ENCODE measurements at regions not wholly inside any gene's neighbourhood (a gene's known extent, or its start where the extent isn't known, plus 50 kb on each side); places are given as distances from the start of the nearest gene placed in this dataset.

DNA sequence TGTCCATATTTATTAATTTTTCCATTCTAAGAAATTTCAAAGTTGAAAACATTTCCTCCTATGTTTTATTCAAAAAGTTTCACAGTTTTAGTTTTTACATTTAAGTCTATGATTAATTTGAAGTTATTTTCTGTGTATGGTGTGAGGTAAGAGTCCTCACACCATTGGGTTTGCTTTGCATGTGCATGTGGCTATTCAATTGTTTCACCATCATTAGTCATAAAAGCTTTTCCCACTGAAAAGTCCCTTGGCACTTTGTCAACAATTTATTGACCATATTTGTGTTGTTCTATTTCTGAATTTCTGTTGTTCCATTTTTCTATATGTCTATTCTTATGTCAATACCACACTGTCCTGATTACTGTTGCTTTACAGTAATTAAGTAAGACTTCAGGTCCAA lies 186.5 kb downstream of the KIF18A start:
- in situ Hi-C loops (cut with HindIII; ENCODE audit: low pct_unique_long_range_greater_than_20kb, low sequenced_read_pairs) = no loop called here
- DNase-seq (ENCODE audit: low read depth in 1 of 2, low spot score in 1 of 2) = no peak
- no peak for TF ChIP-seq JUND (IDR thresholded peaks at IDR 0.05; ENCODE audit: low read depth)

DNA sequence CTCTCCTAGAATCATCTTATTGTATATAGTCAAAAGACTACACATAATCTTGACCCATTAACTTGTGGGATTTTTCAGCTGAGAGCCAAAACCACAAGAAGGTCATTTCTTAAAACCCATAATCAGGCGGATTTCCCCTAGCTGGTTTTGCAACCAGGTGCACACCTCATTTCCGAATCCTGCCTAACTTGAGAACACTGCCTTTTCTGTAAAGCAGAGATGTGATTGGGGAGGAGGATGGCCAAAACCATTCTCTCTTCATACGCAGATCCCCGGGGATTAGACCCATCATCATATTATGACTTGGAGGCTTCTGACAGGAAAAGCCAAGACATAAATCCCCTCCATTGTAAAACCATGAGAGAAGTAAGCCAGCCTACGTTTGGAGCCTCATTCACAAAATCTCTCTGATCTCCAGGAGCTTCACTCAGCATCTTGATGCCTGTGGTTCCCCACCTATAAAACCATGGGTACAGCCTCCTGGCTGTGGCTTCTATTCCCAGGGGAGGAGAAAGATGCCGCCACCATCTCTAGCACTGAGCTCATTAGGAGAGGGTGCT lies 191.3 kb downstream of the KIF18A start:
- no peak for DNase-seq (ENCODE audit: low read depth in 1 of 2, low spot score in 1 of 2)
- TF ChIP-seq JUND (IDR thresholded peaks at IDR 0.05; ENCODE audit: low read depth) = no peak
- in situ Hi-C loops (cut with HindIII; ENCODE audit: low pct_unique_long_range_greater_than_20kb, low sequenced_read_pairs) = no loop called here

DNA sequence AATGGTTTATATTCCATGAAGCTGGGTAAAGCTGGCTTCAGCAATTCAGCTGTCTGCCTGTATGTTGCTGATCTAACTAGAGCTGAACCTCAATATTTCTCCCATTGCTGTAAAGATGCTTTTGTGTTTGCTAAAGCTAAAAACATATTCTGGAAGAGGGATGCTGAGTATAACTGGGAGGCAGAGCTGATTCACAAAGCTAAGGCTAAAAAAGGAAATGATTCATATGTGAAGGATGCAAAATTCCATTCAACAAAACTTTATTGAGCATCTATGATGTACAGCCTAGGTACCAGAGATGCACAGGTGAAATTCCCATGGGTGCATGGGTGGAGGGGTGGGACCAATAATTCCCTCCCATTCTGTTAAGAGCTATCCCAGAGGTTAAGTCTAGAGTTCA lies 193.9 kb downstream of the KIF18A start:
- in situ Hi-C loops (cut with HindIII; ENCODE audit: low pct_unique_long_range_greater_than_20kb, low sequenced_read_pairs) = no loop called here
- no peak for TF ChIP-seq JUND (IDR thresholded peaks at IDR 0.05; ENCODE audit: low read depth)
- DNase-seq (ENCODE audit: low read depth in 1 of 2, low spot score in 1 of 2) = no peak

DNA sequence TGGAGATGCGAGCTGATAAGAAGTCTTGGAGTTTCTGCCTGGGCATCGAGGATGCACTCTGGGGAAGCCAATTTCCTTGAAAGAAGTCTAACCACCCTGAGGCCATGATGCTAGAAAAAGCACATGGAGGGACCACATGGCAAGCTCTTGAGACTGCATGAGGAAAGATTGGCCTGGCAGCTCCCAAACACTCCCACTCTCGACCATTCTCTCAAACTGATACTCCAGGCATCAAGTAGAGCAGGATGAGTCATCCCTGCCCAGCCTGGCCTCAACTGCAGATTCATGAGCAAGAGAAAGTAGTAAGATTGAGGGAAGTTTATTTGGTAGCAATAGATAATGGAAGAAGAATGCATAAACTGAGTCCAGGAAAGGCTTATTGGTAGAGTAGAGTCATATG lies 194.3 kb downstream of the KIF18A start:
- TF ChIP-seq JUND (IDR thresholded peaks at IDR 0.05; ENCODE audit: low read depth) = no peak
- no peak for DNase-seq (ENCODE audit: low read depth in 1 of 2, low spot score in 1 of 2)
- in situ Hi-C loops (cut with HindIII; ENCODE audit: low pct_unique_long_range_greater_than_20kb, low sequenced_read_pairs) = no loop called here

DNA sequence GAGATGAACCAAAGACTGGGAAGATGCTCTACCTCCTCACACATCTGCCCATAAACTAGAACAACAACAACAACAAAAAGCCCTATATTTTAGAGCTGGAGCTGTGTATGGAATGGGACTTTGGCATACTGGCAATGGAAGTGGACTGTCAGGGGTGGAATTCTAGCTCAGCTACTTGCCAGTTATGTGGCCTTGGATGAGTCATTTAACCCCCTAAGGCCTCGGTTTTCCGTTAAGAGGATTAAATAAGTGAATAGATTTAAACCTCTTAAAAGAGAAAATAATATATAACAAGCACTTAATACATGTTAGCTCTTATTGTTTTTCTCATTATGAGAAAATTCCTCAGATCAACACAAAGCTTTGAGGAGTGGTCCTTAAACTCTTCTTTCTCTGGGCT lies 195.0 kb downstream of the KIF18A start:
- in situ Hi-C loops (cut with HindIII; ENCODE audit: low pct_unique_long_range_greater_than_20kb, low sequenced_read_pairs) = no loop called here
- TF ChIP-seq JUND (IDR thresholded peaks at IDR 0.05; ENCODE audit: low read depth) = no peak
- no peak for DNase-seq (ENCODE audit: low read depth in 1 of 2, low spot score in 1 of 2)

DNA sequence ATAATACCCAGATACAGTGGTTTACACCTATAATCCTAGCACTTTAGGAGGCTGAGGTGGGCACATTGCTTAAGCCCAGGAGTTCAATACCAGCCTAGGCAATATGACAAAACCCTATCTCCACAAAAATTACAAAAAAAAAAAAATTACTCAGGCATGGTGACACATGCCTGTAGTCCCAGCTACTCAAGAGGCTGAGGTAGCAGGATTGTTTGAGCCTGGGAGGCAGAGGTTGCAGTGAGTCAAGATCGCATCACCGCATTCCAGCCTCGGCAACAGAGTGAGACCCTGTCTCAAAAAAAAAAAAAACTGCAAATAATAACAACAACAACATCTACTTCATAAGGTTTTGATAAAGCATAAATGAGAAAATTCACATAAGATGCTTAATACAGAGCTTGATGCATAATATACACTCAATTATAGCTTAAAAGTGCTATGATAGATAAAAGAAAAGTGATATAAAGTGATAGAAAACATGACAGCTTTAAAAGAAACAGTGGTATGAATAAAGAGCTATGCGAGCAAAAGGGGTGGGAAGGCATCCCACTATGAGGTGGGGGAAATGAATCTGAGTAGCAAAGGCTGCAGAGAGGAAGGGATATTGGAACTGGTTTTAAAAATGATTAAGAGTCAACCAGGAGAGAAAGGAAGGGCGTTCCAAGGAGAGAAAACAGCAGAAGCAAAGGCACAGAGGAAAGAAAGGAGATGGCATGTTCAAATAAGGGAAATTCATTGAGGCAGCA lies 197.6 kb downstream of the KIF18A start:
- DNase-seq (ENCODE audit: low read depth in 1 of 2, low spot score in 1 of 2) = no peak
- TF ChIP-seq JUND (IDR thresholded peaks at IDR 0.05; ENCODE audit: low read depth) = no peak
- in situ Hi-C loops (cut with HindIII; ENCODE audit: low pct_unique_long_range_greater_than_20kb, low sequenced_read_pairs) = no loop called here

DNA sequence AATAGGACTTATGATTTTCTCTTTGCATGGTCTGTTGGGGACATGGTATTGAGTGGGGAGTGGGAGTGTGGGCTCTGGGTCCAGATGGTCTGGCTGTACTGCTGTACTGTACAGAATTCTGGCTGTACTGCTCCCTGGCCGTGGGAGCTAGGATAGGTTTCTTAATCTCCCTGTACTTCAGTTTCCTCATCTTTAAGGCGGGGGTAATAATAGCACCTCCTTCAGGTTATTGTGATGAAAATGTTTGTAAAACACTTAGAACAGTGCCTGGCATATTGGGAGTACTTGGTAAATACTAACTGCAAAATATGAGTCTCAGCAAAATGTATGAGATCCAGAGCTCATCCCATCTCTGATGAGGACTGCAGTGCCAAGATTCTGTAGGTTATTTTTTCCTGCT lies 198.6 kb downstream of the KIF18A start:
- no peak for TF ChIP-seq JUND (IDR thresholded peaks at IDR 0.05; ENCODE audit: low read depth)
- in situ Hi-C loops (cut with HindIII; ENCODE audit: low pct_unique_long_range_greater_than_20kb, low sequenced_read_pairs) = no loop called here
- DNase-seq (ENCODE audit: low read depth in 1 of 2, low spot score in 1 of 2) = no peak

DNA sequence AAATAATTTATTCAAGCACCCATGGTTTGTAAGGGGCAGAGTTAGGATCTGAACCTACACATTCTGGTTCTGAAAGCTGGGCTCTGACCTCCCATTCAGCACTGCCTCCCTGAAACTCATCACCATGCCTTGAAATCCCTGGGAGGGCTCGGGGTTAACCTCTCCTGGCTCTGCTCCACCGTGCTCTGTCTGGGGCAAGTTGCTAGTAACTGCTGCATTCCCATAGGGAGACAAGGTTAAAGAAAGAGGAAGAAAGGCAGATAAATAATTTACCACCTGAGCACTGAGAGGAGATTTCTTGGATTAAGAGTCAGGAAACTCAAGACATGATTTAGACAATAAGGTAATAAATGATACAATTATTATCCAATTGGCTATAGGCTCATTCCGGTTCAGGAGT lies 199.3 kb downstream of the KIF18A start:
- in situ Hi-C loops (cut with HindIII; ENCODE audit: low pct_unique_long_range_greater_than_20kb, low sequenced_read_pairs) = no loop called here
- no peak for DNase-seq (ENCODE audit: low read depth in 1 of 2, low spot score in 1 of 2)
- TF ChIP-seq JUND (IDR thresholded peaks at IDR 0.05; ENCODE audit: low read depth) = no peak

DNA sequence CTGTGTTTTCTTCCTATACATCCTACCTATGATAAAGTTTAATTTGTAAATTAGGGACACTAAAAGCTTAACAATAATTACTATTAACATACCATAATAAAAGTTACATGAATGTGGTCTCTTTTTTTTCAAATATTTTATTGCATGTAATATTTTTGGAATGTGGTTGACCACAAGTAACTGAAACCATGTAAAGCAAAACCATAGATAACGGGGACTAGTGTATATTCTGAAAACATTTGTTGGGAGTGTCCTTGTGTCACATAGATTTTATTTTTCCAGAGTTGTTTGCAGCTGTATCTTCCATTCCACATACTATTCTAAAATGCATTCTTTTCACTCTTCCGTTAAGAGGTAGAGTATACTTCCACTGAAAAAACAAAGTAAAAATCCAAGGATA lies 200.4 kb downstream of the KIF18A start:
- TF ChIP-seq JUND (IDR thresholded peaks at IDR 0.05; ENCODE audit: low read depth) = no peak
- in situ Hi-C loops (cut with HindIII; ENCODE audit: low pct_unique_long_range_greater_than_20kb, low sequenced_read_pairs) = no loop called here
- no peak for DNase-seq (ENCODE audit: low read depth in 1 of 2, low spot score in 1 of 2)

DNA sequence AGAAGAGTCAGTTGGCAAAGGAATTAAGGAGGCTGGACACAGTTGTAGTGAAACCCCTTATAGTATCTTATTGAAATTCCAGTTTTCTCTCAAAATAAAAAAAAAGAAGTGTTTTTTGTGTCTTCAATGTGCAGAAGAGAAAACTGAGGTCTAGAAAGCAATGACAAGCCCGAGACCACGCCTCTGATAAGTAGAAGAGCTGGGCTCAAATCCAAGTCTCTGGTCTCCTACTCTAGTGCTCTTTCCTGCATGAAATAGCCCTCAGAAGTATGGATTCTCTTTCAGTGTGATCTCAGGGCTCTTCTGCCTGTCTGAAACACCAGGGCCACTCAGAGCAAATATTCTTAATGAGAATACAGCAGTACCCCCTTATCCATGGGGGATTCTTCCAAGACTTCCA lies 200.9 kb downstream of the KIF18A start:
- no peak for TF ChIP-seq JUND (IDR thresholded peaks at IDR 0.05; ENCODE audit: low read depth)
- no peak for DNase-seq (ENCODE audit: low read depth in 1 of 2, low spot score in 1 of 2)
- in situ Hi-C loops (cut with HindIII; ENCODE audit: low pct_unique_long_range_greater_than_20kb, low sequenced_read_pairs) = no loop called here

DNA sequence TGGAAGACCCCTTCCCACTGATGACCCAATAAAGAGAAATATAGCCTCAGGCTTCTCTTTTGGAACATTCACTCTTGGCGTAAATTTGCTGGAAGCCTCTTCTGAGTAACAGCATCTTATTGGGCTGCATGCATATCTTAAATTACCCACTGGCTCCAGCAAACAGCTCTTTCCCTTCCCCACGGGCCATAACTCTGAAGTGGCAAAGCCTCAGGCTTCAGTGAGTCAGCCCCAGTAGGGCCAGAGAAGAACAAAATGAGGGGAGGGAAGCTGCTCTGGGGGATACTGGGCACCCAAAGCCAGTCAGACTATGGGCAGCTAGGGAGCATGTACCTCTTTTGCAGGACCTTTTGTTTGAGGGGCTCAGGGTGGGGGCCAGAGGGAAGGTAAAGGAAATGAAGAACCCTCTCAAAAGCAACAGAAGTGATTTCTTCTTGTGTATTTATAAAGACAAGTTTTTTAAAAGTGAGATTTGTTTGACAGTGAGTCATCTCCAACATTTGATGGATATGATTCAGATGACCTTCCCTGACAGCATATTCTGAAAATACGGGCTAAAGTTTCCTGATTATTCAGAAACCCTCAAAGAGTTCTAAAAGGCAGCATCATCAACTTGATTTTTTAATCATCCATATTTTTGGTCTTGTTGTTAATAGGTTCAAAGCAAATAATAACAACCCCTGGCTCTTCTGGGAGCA lies 203.4 kb downstream of the KIF18A start:
- in situ Hi-C loops (cut with HindIII; ENCODE audit: low pct_unique_long_range_greater_than_20kb, low sequenced_read_pairs) = no loop called here
- TF ChIP-seq JUND (IDR thresholded peaks at IDR 0.05; ENCODE audit: low read depth) = no peak
- no peak for DNase-seq (ENCODE audit: low read depth in 1 of 2, low spot score in 1 of 2)

DNA sequence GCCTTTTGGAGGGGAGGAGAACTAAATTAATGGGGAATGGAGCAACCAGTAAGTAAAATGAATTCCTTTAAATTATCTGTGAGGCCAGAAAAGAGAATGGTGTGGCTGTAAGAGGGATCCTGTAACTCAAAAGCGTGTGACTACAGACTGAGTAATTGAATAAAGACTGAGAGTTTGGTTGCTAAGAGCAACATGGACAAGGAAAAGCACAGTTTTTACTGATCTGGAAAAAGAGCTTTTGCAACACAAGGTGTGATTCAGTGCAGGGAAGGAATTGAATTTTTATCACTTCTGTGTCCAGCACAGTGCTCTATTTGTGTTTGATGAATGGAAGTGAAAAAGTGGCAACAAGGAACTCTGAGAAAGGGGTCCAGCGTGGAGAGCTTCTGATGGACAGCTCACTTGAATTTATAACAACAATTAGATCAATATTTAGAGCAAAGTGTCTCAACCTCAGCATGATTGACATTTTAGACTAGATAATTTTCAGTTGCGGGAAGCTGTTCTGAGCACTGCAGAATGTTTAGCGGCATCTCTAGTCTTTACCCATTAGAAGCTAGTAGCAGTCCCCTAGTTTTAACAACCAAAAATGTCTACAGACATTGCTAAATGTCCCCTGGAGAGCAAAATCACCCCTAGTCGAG lies 202.8 kb upstream of the BDNF start:
- in situ Hi-C loops (cut with HindIII; ENCODE audit: low pct_unique_long_range_greater_than_20kb, low sequenced_read_pairs) = no loop called here
- TF ChIP-seq JUND (IDR thresholded peaks at IDR 0.05; ENCODE audit: low read depth) = no peak
- DNase-seq (ENCODE audit: low read depth in 1 of 2, low spot score in 1 of 2) = no peak

DNA sequence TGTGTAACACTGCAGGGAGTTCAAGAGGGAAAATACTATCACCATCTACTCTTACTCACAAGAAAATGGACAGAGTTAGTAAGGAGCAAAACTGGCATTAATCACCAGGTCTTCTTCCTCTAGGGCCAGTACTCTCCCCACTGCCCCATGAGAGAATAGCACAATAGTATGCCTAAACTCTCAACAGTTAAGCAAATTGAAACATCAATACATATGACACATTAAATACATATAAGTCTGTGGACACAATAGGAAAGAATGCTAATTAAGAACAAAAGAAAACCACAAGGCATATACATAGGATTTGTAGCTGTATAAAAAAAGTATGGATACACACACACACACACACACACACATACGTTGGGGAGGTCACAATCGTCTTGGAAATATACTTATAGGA lies 197.9 kb upstream of the BDNF start:
- DNase-seq (ENCODE audit: low read depth in 1 of 2, low spot score in 1 of 2) = no peak
- in situ Hi-C loops (cut with HindIII; ENCODE audit: low pct_unique_long_range_greater_than_20kb, low sequenced_read_pairs) = no loop called here
- TF ChIP-seq JUND (IDR thresholded peaks at IDR 0.05; ENCODE audit: low read depth) = no peak

Measured in T47D (cell line).